IMR-90 (cell line): ENCODE measurements at regions not wholly inside any gene's neighbourhood (a gene's known extent, or its start where the extent isn't known, plus 50 kb on each side); places are given as distances from the start of the nearest gene placed in this dataset.
A peak's percentile ranks its signal among the peaks of the same experiment; 100 is the strongest.
"Not testable (repeated sequence)": the region's sequence is repeated elsewhere in the genome, so short reads cannot be mapped to it uniquely, and the experiment has no call there.

ENCODE experiments used
- ATAC-seq: fragments of 200-7000 bp; cut with Tn5 transposase; 2 replicates; pipeline ENCODE4 v1.9.1; 2020; ENCODE audit warnings: low read depth, mild to moderate bottlenecking, moderate library complexity
- BruUV-seq: library from RNA; stranded (reverse); fragments of 400-500 nt; replicated peaks from 2 replicates; lab custom pipeline; 2021; lab: Mats Ljungman, UMichigan
- CTCF ChIA-PET: fragments of 300-600 bp; formaldehyde crosslinking; extraction: SDS; loops from one replicate; lab custom pipeline; 2021; ENCODE audit warnings: antibody characterized with exemption; lab: Yijun Ruan, JAX
- POLR2A ChIA-PET: fragments of 300-600 bp; sonication (Branson Sonifier 250); formaldehyde crosslinking; loops from one replicate; lab custom pipeline; 2022; ENCODE audit warnings: antibody characterized with exemption; ENCODE audit not compliant: unreplicated experiment; lab: Charles Lee
- DNase-seq: peaks from one replicate; pipeline ENCODE4 v3.0.0; 2013
- H2AFZ ChIP-seq: replicated peaks from 2 replicates; pipeline ENCODE3; 2013; ENCODE audit warnings: low read length, mild to moderate bottlenecking; ENCODE audit not compliant: poor library complexity
- H2AK5ac ChIP-seq: 2 replicates; pipeline ENCODE4 v1.6.1; 2013; ENCODE audit warnings: low read depth, low read length, inconsistent platforms
- H2AK9ac ChIP-seq: replicated peaks from 2 replicates; pipeline ENCODE3; 2013; ENCODE audit warnings: mild to moderate bottlenecking, low read depth, low read length, moderate library complexity; ENCODE audit not compliant: poor library complexity
- H2BK120ac ChIP-seq: 2 replicates; pipeline ENCODE4 v1.6.1; 2013; ENCODE audit warnings: low read depth, low read length, inconsistent platforms
- H2BK15ac ChIP-seq: 3 replicates; pipeline ENCODE4 v1.6.1; 2013; ENCODE audit warnings: low read depth, low read length, inconsistent platforms
- H2BK20ac ChIP-seq: 2 replicates; pipeline ENCODE4 v1.6.1; 2013; ENCODE audit warnings: low read depth, mild to moderate bottlenecking, inconsistent platforms, low read length, moderate library complexity
- H2BK5ac ChIP-seq: 2 replicates; pipeline ENCODE4 v1.6.1; 2013; ENCODE audit warnings: mild to moderate bottlenecking, low read depth, low read length, inconsistent platforms; ENCODE audit not compliant: poor library complexity, severe bottlenecking
- H3K14ac ChIP-seq: replicated peaks from 2 replicates; pipeline ENCODE4 v1.6.1; 2013; ENCODE audit warnings: low read depth, low read length, inconsistent platforms
- H3K18ac ChIP-seq: 2 replicates; pipeline ENCODE4 v1.6.1; 2013; ENCODE audit warnings: low read depth, low read length, control low read depth
- H3K23ac ChIP-seq: 2 replicates; pipeline ENCODE4 v1.6.1; 2013; ENCODE audit warnings: low read depth, low read length, inconsistent platforms
- H3K27ac ChIP-seq: 2 replicates; pipeline ENCODE4 v1.5.1; 2013; ENCODE audit warnings: mild to moderate bottlenecking, control low read depth, low read length; ENCODE audit not compliant: insufficient read depth
- H3K27me3 ChIP-seq: 2 replicates; pipeline ENCODE4 v1.6.1; 2013; ENCODE audit warnings: low read length; ENCODE audit not compliant: control insufficient read depth, insufficient read depth
- H3K36me3 ChIP-seq: 2 replicates; pipeline ENCODE4 v1.6.1; 2013; ENCODE audit warnings: low read length, mixed read lengths; ENCODE audit not compliant: control insufficient read depth, insufficient read depth
- H3K4ac ChIP-seq: 2 replicates; pipeline ENCODE4 v1.6.1; 2013; ENCODE audit warnings: low read depth, low read length, inconsistent platforms
- H3K4me1 ChIP-seq: 2 replicates; pipeline ENCODE4 v1.6.1; 2013; ENCODE audit warnings: low read length, mixed read lengths; ENCODE audit not compliant: control insufficient read depth, insufficient read depth
- H3K4me2 ChIP-seq: 2 replicates; pipeline ENCODE4 v1.6.1; 2013; ENCODE audit warnings: low read depth, mild to moderate bottlenecking, control low read depth, low read length, moderate library complexity
- H3K4me3 ChIP-seq: 2 replicates; pipeline ENCODE4 v1.5.1; 2013; ENCODE audit warnings: low read depth, mild to moderate bottlenecking, control low read depth, low read length, moderate library complexity; ENCODE audit not compliant: insufficient read depth
- H3K56ac ChIP-seq: 2 replicates; pipeline ENCODE4 v1.6.1; 2013; ENCODE audit warnings: low read length, inconsistent platforms; ENCODE audit not compliant: insufficient read depth; ENCODE audit errors: extremely low read depth
- H3K79me1 ChIP-seq, 2 experiments: 2 replicates each; pipeline ENCODE4 v1.6.1; 2013; ENCODE audit warnings: low read length in 2 of 2, inconsistent platforms in 1 of 2, low read depth in 1 of 2
- H3K9ac ChIP-seq: 2 replicates; pipeline ENCODE4 v1.6.1; 2013; ENCODE audit warnings: low read depth, low read length, control low read depth
- H3K9me1 ChIP-seq: 2 replicates; pipeline ENCODE4 v1.6.1; 2013; ENCODE audit warnings: low read length, inconsistent platforms; ENCODE audit not compliant: insufficient read depth
- H3K9me3 ChIP-seq: 2 replicates; pipeline ENCODE4 v1.6.1; 2013; ENCODE audit warnings: low read length; ENCODE audit not compliant: control insufficient read depth, insufficient read depth
- H4K20me1 ChIP-seq: 2 replicates; pipeline ENCODE4 v1.6.1; 2013; ENCODE audit warnings: low read length, inconsistent platforms; ENCODE audit not compliant: insufficient read depth
- H4K5ac ChIP-seq: 2 replicates; pipeline ENCODE4 v1.6.1; 2013; ENCODE audit warnings: mild to moderate bottlenecking, low read depth, low read length, control low read depth
- H4K8ac ChIP-seq, 2 experiments: 2 replicates each; pipeline ENCODE4 v1.6.1; 2013; ENCODE audit warnings: low read depth in 2 of 2, low read length in 2 of 2, control low read depth in 1 of 2, inconsistent platforms in 1 of 2
- H4K91ac ChIP-seq: 2 replicates; pipeline ENCODE4 v1.6.1; 2013; ENCODE audit warnings: low read depth, low read length, inconsistent platforms; ENCODE audit not compliant: insufficient read depth
- CEBPB ChIP-seq: IDR thresholded peaks from 2 replicates; pipeline ENCODE4 v1.6.1; 2012; ENCODE audit warnings: low read depth, low read length, improper control_type of control experiment
- MAFK ChIP-seq: IDR thresholded peaks from 2 replicates; pipeline ENCODE4 v1.6.1; 2012; ENCODE audit warnings: low read depth, low read length, improper control_type of control experiment
- WGBS, 2 experiments: methylation state at CpG; one replicate each; pipeline versions ENCODE4 v1.1.5 to v1.1.7; 2013; ENCODE audit warnings: missing lambda C conversion rate in 2 of 2; ENCODE audit not compliant: insufficient read length in 1 of 2; ENCODE audit errors: extremely low coverage in 2 of 2; 5-methylcytosine and 5-hydroxymethylcytosine counted together
- dilution Hi-C: fragments of 300-500 bp; cut with HindIII; formaldehyde crosslinking; loops from one replicate; pipeline ENCODE4 v1.14.3; 2018; ENCODE audit warnings: low sequenced_read_pairs; ENCODE audit not compliant: unreplicated experiment
- in situ Hi-C: fragments of 300-500 bp; cut with MboI; formaldehyde crosslinking; loops from 3 replicates; pipeline ENCODE4 v1.14.3; 2019; ENCODE audit warnings: low sequenced_read_pairs, inconsistent platforms, mixed read lengths
- intact Hi-C: fragments of 100-400 bp; cut with micrococcal nuclease; formaldehyde crosslinking; loops from 2 replicates; pipeline ENCODE4 v1.10.0; 2022

DNA sequence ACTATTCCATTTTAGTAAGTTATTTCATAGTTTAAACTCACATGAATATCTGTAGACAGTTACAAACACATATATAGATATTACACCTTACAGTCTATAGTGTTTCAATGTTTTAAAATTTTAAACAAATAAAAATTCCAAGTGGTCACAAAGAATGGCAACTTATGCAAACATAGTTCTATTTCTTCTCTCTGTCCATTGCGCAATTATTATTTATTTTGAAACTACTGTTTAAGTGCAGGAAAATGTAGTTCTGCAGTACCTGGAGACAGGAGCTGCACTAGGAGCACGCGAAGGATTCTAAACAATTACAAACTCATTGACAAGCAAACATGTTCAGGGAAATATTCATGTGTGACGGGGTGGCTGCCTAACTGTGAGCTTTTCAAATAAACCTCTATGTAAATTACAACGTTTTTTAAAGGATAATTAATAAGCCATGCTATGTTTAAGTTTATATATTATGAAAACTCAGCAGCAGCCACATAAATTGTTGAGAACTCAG, 312.0 kb upstream of the DUSP10 start:
- BruUV-seq = no TSS peak
- dilution Hi-C loops (no loop called here), in situ Hi-C loops (no loop called here), intact Hi-C loops (no loop called here)
- no peaks in the 10 kb centered on the region for H3K79me1 ChIP-seq
- WGBS, 2 experiments = no CpG with 5 or more reads among the region's 5 CpGs
- DNase-seq = no peak
- H3K36me3 ChIP-seq = no peaks in the 10 kb centered on the region
- no peak overlapping the region for H3K4me3 ChIP-seq
- TF ChIP-seq MAFK = no peak
- peak; percentile 98 for TF ChIP-seq CEBPB
- peaks cover 2% of the 10 kb centered on the region for H3K27me3 ChIP-seq
- H3K4me2 ChIP-seq = no peak overlapping the region
- no peak overlapping the region for H3K56ac ChIP-seq
- H2BK120ac ChIP-seq = no peak overlapping the region
- no peak overlapping the region for H4K8ac ChIP-seq
- H2AK9ac ChIP-seq = no peak overlapping the region
- no peak overlapping the region for H2BK20ac ChIP-seq
- POLR2A ChIA-PET = no interaction called here
- peaks cover 5% of the 10 kb centered on the region for H3K4me1 ChIP-seq
- H4K91ac ChIP-seq = no peak overlapping the region
- H3K9me3 ChIP-seq = no peaks in the 10 kb centered on the region
- no peak overlapping the region for H4K5ac ChIP-seq
- H3K4ac ChIP-seq = no peak overlapping the region
- H3K9me1 ChIP-seq = no peaks in the 10 kb centered on the region; the same call in 1 of the 2 replicates
- no peak overlapping the region for H2BK5ac ChIP-seq
- H3K14ac ChIP-seq = no peak overlapping the region
- no peak overlapping the region for H2AK5ac ChIP-seq
- H4K20me1 ChIP-seq = no peaks in the 10 kb centered on the region
- CTCF ChIA-PET = interaction anchor here (0.6 to 1.0 kb wide), 2 partner anchors 18 to 620 kb away, joined by 3 to 6 read pairs; no protein-coding TSS in a partner anchor
- no peak for ATAC-seq
- H3K18ac ChIP-seq = no peak overlapping the region
- H3K27ac ChIP-seq = no peak overlapping the region
- H3K9ac ChIP-seq = no peak overlapping the region
- H2BK15ac ChIP-seq = no peak overlapping the region
- H3K23ac ChIP-seq = no peak overlapping the region
- H2AFZ ChIP-seq = no peak overlapping the region

DNA sequence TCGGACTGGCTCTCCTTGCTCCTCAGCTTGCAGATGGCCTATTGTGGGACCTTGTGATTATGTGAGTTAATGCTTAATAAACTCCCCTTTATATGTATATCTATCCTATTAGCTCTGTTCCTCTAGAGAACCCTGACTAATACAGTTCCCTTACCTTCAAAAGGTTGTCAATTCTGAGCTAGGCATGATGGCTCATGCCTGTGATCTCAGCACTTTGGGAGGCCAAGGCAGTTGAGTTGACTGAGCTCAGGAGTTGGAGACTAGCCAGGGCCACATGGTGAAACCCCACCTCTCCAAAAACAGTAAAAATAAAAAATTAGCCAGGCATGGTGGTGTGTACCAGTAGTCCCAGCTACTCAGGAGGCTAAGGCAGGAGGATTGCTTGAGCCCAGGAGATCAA, 309.4 kb upstream of the DUSP10 start:
- POLR2A ChIA-PET = not testable (repeated sequence)

More for the DNA sequence above, 309.4 kb upstream of the DUSP10 start:
- H3K14ac ChIP-seq, H2AFZ ChIP-seq, H3K4me1 ChIP-seq, CTCF ChIA-PET, H2BK15ac ChIP-seq, BruUV-seq, H3K23ac ChIP-seq, H3K56ac ChIP-seq, H4K91ac ChIP-seq, H4K8ac ChIP-seq, H4K20me1 ChIP-seq, H3K79me1 ChIP-seq, H3K9me3 ChIP-seq, H3K27ac ChIP-seq, H3K18ac ChIP-seq, H3K27me3 ChIP-seq, H2BK120ac ChIP-seq, H3K36me3 ChIP-seq, intact Hi-C loops, H2AK9ac ChIP-seq, in situ Hi-C loops, H4K5ac ChIP-seq, H3K9me1 ChIP-seq, ATAC-seq, H3K9ac ChIP-seq, H3K4me3 ChIP-seq, H2BK5ac ChIP-seq, H2BK20ac ChIP-seq, H3K4me2 ChIP-seq, dilution Hi-C loops, H3K4ac ChIP-seq, DNase-seq: not testable (repeated sequence)
- WGBS, 2 experiments = no CpG with 5 or more reads among the region's 1 CpG
- 0 out of 2 replicates have a peak overlapping the region, but pooled peaks have one; percentile 25 for H2AK5ac ChIP-seq
